Hepatocyte (in vitro differentiated cells): ENCODE measurements at regions not wholly inside any gene's neighbourhood (a gene's known extent, or its start where the extent isn't known, plus 50 kb on each side); places are given as distances from the start of the nearest gene placed in this dataset.

ENCODE experiments used
- DNase-seq: peaks from one replicate; pipeline ENCODE4 v3.0.0-alpha.2; 2016; ENCODE audit warnings: low spot score
- H2AFZ ChIP-seq: fragments of 200-600 bp; sonication (generic); 2 replicates; pipeline ENCODE4 v1.6.0; 2016; ENCODE audit warnings: antibody characterized with exemption, mild to moderate bottlenecking
- H3K27ac ChIP-seq: fragments of 200-600 bp; sonication (generic); 2 replicates; pipeline ENCODE4 v1.5.1; 2016; ENCODE audit warnings: mild to moderate bottlenecking
- H3K27me3 ChIP-seq: fragments of 200-600 bp; sonication (generic); 2 replicates; pipeline ENCODE4 v1.6.1; 2016
- H3K36me3 ChIP-seq: fragments of 200-600 bp; sonication (generic); replicated peaks from 2 replicates; pipeline ENCODE4 v1.5.1; 2016; ENCODE audit warnings: low read depth; ENCODE audit not compliant: insufficient read depth
- H3K4me1 ChIP-seq: fragments of 200-600 bp; sonication (generic); 2 replicates; pipeline ENCODE4 v1.5.1; 2016; ENCODE audit warnings: mild to moderate bottlenecking, moderate library complexity; ENCODE audit not compliant: insufficient read depth
- H3K4me2 ChIP-seq: fragments of 200-600 bp; sonication (generic); 2 replicates; pipeline ENCODE4 v1.6.0; 2016
- H3K4me3 ChIP-seq: fragments of 200-600 bp; sonication (generic); 2 replicates; pipeline ENCODE4 v1.5.1; 2016; ENCODE audit warnings: mild to moderate bottlenecking
- H3K79me2 ChIP-seq: fragments of 200-600 bp; sonication (generic); 2 replicates; pipeline ENCODE4 v1.6.0; 2017; ENCODE audit warnings: mild to moderate bottlenecking
- H3K9me2 ChIP-seq: fragments of 200-600 bp; sonication (generic); replicated peaks from 2 replicates; pipeline ENCODE4 v1.6.0; 2017; ENCODE audit warnings: mild to moderate bottlenecking; ENCODE audit not compliant: insufficient read depth
- H3K9me3 ChIP-seq: fragments of 200-600 bp; sonication (generic); 2 replicates; pipeline ENCODE4 v1.5.1; 2016; ENCODE audit warnings: low read depth, mild to moderate bottlenecking
- H4K20me1 ChIP-seq: fragments of 200-600 bp; sonication (generic); 2 replicates; pipeline ENCODE4 v1.6.0; 2016; ENCODE audit warnings: mild to moderate bottlenecking; ENCODE audit not compliant: insufficient read depth, poor library complexity, severe bottlenecking
- CTCF ChIP-seq: fragments of 200-600 bp; sonication (generic); IDR thresholded peaks from 2 replicates; pipeline ENCODE4 v1.5.1; 2016; ENCODE audit warnings: antibody characterized with exemption, mild to moderate bottlenecking; ENCODE audit not compliant: poor library complexity
- EZH2 ChIP-seq: fragments of 200-600 bp; sonication (generic); IDR thresholded peaks from 2 replicates; pipeline ENCODE4 v1.6.1; 2016; ENCODE audit warnings: antibody characterized with exemption, mild to moderate bottlenecking, borderline replicate concordance
- EZH2phosphoT487 ChIP-seq: fragments of 200-600 bp; sonication (generic); IDR thresholded peaks from one replicate; pipeline ENCODE4 v1.6.1; 2018; ENCODE audit warnings: antibody characterized with exemption, mild to moderate bottlenecking, low read depth, moderate library complexity; ENCODE audit not compliant: unreplicated experiment, severe bottlenecking
- WGBS: methylation state at CpG from one replicate; pipeline ENCODE4 v1.1.6; 2016; ENCODE audit warnings: low lambda C conversion rate; ENCODE audit errors: missing lambda C conversion rate; 5-methylcytosine and 5-hydroxymethylcytosine counted together

DNA sequence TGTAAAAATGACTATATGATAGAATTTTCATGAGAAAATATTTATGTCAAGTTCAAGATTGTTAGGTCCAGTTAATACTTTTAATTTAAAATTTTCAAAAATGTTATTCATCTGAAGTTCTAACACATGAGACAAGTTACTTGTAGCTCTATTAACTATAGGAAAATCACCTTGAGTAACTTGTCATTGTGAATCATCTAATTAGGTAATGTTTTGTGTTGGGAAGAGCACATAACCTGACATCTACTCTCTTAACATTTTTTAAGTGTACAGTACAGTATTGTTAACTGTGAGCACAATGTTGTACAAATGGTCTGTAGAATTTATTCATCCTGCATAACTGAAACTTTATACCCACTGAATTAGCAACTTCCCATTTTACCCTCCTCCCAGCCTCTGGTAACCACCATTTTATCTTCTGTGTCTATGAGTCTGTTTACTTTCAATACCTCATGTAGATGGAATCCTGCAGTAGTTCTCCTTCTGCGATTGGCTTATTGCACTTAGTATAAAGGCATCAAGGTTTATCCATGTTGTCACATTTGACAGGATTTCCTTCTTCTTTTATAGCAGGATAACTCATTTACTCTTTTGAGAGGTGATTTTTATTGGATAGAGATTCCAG lies 54.6 kb downstream of the ARL4A start:
- no peak overlapping the region for H2AFZ ChIP-seq

DNA sequence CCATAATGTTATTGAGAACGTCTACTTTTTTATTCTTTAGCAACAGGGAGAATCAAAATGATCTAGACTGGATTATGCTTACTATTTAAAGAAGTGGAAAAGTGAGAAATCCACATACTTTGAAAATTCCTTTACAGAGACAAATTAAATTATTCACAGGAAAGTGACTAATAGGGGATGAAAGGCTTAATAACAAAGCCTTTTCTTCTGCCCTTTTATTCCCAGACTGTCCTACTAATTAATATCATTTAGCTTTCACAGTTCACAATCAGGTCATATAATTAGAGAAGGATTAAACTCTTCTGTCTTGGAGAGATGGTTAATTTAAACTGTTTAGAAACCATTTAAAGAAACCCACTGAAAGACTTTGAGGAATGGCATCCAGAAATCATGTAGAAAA lies 58.8 kb downstream of the ARL4A start:
- Histone ChIP-seq H3K9me2 (no peaks in the 10 kb centered on the region), H3K4me2 (no peak overlapping the region), H3K4me1 (no peaks in the 10 kb centered on the region), H3K27me3 (no peaks in the 10 kb centered on the region), H2AFZ (no peak overlapping the region), H3K9me3 (no peaks in the 10 kb centered on the region), H4K20me1 (no peaks in the 10 kb centered on the region), H3K79me2 (no peaks in the 10 kb centered on the region), H3K27ac (no peak overlapping the region), H3K4me3 (no peak overlapping the region), H3K36me3 (no peaks in the 10 kb centered on the region)
- no peak for DNase-seq
- TF ChIP-seq CTCF = no peak
- WGBS = 50% methylated on average over 1 of the region's 1 CpG

More for the DNA sequence above, 54.6 kb downstream of the ARL4A start:
- no peak overlapping the region for H3K27ac ChIP-seq
- H3K79me2 ChIP-seq = no peaks in the 10 kb centered on the region
- H3K4me2 ChIP-seq = no peak overlapping the region
- no peaks in the 10 kb centered on the region for H3K36me3 ChIP-seq
- no peak for DNase-seq
- WGBS = 0% methylated on average over 1 of the region's 1 CpG
- no peaks in the 10 kb centered on the region for H4K20me1 ChIP-seq
- TF ChIP-seq EZH2 = no peak
- TF ChIP-seq EZH2phosphoT487 = no peak
- TF ChIP-seq CTCF = no peak
- no peaks in the 10 kb centered on the region for H3K4me1 ChIP-seq
- no peak overlapping the region for H3K4me3 ChIP-seq
- no peaks in the 10 kb centered on the region for H3K9me3 ChIP-seq
- H3K27me3 ChIP-seq = no peaks in the 10 kb centered on the region
- no peaks in the 10 kb centered on the region for H3K9me2 ChIP-seq

- Histone ChIP-seq H3K4me1 (no peaks in the 10 kb centered on the region), H3K36me3 (no peaks in the 10 kb centered on the region), H3K4me3 (no peak overlapping the region), H3K4me2 (no peak overlapping the region), H2AFZ (no peak overlapping the region), H3K9me3 (no peaks in the 10 kb centered on the region), H3K27me3 (no peaks in the 10 kb centered on the region), H4K20me1 (no peaks in the 10 kb centered on the region), H3K9me2 (no peaks in the 10 kb centered on the region), H3K79me2 (no peaks in the 10 kb centered on the region), H3K27ac (no peak overlapping the region)
- no peak for DNase-seq
- WGBS = 93% methylated on average over 10 of the region's 10 CpGs
- no peak for TF ChIP-seq EZH2
- no peak for TF ChIP-seq CTCF
- TF ChIP-seq EZH2phosphoT487 = no peak
These were observed 60.4 kb downstream of the ARL4A start for GRCh38 chr7:12747687-12748306.
